HT-29 (cell line): ENCODE measurements at regions not wholly inside any gene's neighbourhood (a gene's known extent, or its start where the extent isn't known, plus 50 kb on each side); places are given as distances from the start of the nearest gene placed in this dataset. TPM values are rescaled to one million over a fixed set of nuclear protein-coding genes. Genes with fewer than 3 reads are reported as not detected.

Experiments
- DNase-seq: peaks from one replicate; pipeline ENCODE4 v3.0.0-alpha.2; 2015; ENCODE audit warnings: low spot score
- small RNA-seq: library from RNA; depleted of rRNA; stranded (forward); fragments of <200 nt; gene quantifications from one replicate; pipeline ENCODE3, GENCODE V24; 2014

- DNase-seq: no peak
Measured at GRCh38 chr2:123916531-123916930, 108.6 kb upstream of the CNTNAP5 start.

DNA sequence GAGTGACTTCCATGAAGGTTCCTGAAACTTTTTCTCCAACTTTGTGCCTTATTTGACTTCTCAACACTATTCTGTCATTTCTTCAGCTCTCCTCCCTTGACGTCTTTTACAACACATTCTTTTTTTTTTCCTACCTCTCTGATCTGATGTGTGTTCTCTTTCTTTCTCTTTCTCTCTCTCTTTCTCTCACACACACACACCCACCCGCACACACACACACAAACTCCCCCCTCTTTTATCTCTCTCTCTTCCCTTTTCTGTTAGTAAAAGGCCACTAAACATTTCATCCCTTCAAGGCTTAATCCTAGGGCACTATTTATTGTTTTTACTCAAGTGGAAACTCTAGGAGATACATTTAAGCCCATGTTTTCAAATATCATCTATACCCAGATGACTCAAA, 107.8 kb upstream of the CNTNAP5 start:
- DNase-seq: no peak

DNA sequence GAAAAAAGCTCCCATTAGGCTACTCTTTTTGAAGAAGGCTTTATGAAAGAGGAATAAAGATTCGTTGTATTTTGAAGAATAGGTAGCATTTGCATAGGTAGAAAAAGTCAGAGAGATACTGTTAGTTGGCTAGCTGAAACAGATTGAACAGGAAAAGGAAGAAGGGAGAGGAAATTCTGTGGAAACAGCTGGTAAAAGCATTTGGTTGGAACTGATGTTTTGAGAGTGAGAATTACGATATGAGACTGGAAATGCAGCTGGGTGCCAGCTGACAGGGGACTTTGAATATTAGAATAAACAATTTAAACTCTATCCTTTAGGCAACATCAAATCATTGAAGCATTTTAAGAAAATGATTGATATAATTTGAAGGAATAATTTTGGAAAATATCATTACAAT, 96.7 kb upstream of the CNTNAP5 start:
- no peak for DNase-seq

DNA sequence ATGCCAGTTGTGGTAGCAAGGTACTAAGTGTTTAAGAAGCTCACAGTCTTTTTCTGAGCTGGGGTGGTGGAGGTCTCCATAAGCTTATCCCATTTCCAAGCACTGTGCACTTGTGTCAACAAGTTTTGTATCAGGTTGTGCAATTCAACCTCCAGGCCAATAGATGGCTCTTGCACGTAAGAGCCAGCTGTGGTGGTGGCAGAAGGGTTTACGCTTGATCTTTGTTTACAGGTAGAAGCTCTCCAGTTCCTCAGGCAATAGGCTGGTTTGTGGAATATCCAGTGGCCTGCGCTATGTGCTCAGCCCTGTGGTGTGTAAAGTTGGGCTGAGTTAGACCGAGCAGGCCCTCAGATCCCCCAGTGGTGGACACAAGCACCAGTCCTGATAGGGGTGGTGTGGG, 89.7 kb upstream of the CNTNAP5 start:
- no peak for DNase-seq

DNA sequence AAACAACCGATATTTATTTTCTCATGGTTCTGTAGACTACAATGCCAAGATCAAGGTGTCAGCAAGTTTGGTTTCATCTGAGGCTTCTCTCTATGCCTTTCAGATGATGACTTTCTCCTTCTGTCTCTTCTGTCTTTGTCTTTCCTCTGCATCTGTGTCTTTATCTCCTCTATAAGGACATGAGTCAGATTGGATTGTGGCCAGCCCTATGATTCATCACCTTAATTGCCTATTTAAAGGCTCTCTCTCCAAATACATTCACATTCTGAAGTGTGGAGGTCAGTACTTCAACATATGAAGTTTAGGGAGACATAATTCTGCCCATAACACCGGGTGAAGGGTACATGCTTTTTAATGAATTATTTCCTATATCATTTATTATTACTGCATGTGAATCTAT, 71.2 kb upstream of the CNTNAP5 start:
- peak; percentile 44 for DNase-seq

- no peak for DNase-seq
Measured at GRCh38 chr2:123958011-123958410, 67.1 kb upstream of the CNTNAP5 start.

- no peak for DNase-seq
Measured at GRCh38 chr2:123961576-123961975, 63.5 kb upstream of the CNTNAP5 start.

- DNase-seq: no peak
Measured at GRCh38 chr2:123971564-123972318, 53.3 kb upstream of the CNTNAP5 start.

Small RNA genes lying in the stretch of these regions (small RNA-seq; reads per million reads assigned to genes)
- gene AC064859.1: not detected
